ENCODE measurements at regions not wholly inside any gene's neighbourhood (a gene's known extent, or its start where the extent isn't known, plus 50 kb on each side); places are given as distances from the start of the nearest gene placed in this dataset.

- ATAC-seq (no peak), DNase-seq (ENCODE audit: low spot score) (no peak)
- Mint-ChIP-seq H3K36me3 (no peaks in the 10 kb centered on the region), H3K4me3 (no peak overlapping the region), H3K9me3 (peaks cover 14% of the 10 kb centered on the region), H3K4me1 (no peaks in the 10 kb centered on the region), H3K27ac (no peak overlapping the region), H3K27me3 (ENCODE audit: low read depth) (no peaks in the 10 kb centered on the region; the same call in 1 of the 2 replicates)
- POLR2A ChIA-PET: no interaction called here
- CTCF ChIA-PET: no interaction called here
- no peak for TF ChIP-seq ZSCAN18 (CRISPR knock-in tag; IDR thresholded peaks at IDR 0.05)
- TF ChIP-seq ZNF423 (CRISPR knock-in tag; IDR thresholded peaks at IDR 0.05): no peak
- TF ChIP-seq ZBTB21 (CRISPR knock-in tag; IDR thresholded peaks at IDR 0.05; ENCODE audit: borderline replicate concordance): no peak
- TF ChIP-seq ZNF425 (CRISPR knock-in tag; conservative IDR thresholded peaks at IDR 0.05): no peak
- no peak for TF ChIP-seq MLX (CRISPR knock-in tag; IDR thresholded peaks at IDR 0.05)
- no peak for TF ChIP-seq PREB (CRISPR knock-in tag; IDR thresholded peaks at IDR 0.05; ENCODE audit: borderline replicate concordance)
- TF ChIP-seq NR1H2 (CRISPR knock-in tag; IDR thresholded peaks at IDR 0.05): no peak
- no peak for TF ChIP-seq TCF7 (CRISPR knock-in tag; IDR thresholded peaks at IDR 0.05; ENCODE audit: low read depth)
- no peak for TF ChIP-seq MXD4 (CRISPR knock-in tag; IDR thresholded peaks at IDR 0.05; ENCODE audit: borderline replicate concordance)
- no peak for TF ChIP-seq ARID4B (CRISPR knock-in tag; IDR thresholded peaks at IDR 0.05; ENCODE audit: borderline replicate concordance)
- TF ChIP-seq HMGA2 (CRISPR knock-in tag; IDR thresholded peaks at IDR 0.05): no peak
- no peak for TF ChIP-seq E2F1 (CRISPR knock-in tag; IDR thresholded peaks at IDR 0.05)
- no peak for TF ChIP-seq FOXK1 (CRISPR knock-in tag; IDR thresholded peaks at IDR 0.05)
- TF ChIP-seq TEAD1 (CRISPR knock-in tag; IDR thresholded peaks at IDR 0.05): no peak
- TF ChIP-seq TP53 (CRISPR knock-in tag; IDR thresholded peaks at IDR 0.05): no peak
- TF ChIP-seq ZNF138 (CRISPR knock-in tag; conservative IDR thresholded peaks at IDR 0.05): no peak
- no peak for TF ChIP-seq AR (CRISPR knock-in tag; IDR thresholded peaks at IDR 0.05)
Measured at GRCh38 chr2:194696690-194697089, 960.3 kb upstream of the SLC39A10 start.

Data from WTC11 (cell line).